HL-60 (cell line): ENCODE measurements at regions not wholly inside any gene's neighbourhood (a gene's known extent, or its start where the extent isn't known, plus 50 kb on each side); places are given as distances from the start of the nearest gene placed in this dataset.

Experiments
- POLR2AphosphoS5 ChIP-seq: IDR thresholded peaks from 2 replicates; pipeline ENCODE4 v1.6.1; 2012; ENCODE audit warnings: low read depth
- SPI1 ChIP-seq: IDR thresholded peaks from 2 replicates; pipeline ENCODE4 v1.6.1; 2012; ENCODE audit warnings: low read depth, mild to moderate bottlenecking, borderline replicate concordance
- TF ChIP-seq, protein P1 (sequence below): IDR thresholded peaks from one replicate; pipeline ENCODE4 v1.5.1; 2011; ENCODE audit warnings: low read length, control low read depth, inconsistent platforms; ENCODE audit not compliant: insufficient read depth
- TF ChIP-seq, protein P2 (sequence below): IDR thresholded peaks from 2 replicates; pipeline ENCODE4 v1.6.1; 2012; ENCODE audit warnings: low read depth; ENCODE audit not compliant: insufficient replicate concordance

DNA sequence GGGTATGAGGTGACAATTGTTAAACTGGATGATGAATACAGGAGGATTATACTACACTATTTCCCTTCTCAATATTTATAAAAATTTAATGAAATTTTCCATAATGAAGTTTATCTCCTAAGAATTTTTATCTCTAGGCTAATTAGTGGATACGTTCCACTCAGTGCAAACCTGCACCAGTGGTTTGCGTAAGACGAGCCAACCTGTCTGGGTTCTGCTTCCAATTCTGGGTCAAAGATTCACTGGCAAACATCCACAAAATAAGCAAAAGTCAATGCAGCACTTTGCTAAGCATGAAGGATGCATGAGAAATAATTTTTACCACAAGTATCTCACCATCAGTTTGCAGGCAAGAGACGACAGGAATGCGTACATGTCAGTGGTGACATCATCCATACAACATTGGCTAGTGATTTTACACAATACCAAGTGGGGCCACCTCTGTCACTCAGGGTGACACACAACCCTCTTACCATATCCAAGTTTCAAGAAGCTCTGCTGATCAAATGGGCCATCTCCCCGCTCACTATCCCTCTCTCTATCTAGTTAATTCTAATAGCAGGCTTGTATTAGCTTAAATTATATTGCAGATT lies 51.7 kb downstream of the FAM50B start:
- TF ChIP-seq, protein P1, sequence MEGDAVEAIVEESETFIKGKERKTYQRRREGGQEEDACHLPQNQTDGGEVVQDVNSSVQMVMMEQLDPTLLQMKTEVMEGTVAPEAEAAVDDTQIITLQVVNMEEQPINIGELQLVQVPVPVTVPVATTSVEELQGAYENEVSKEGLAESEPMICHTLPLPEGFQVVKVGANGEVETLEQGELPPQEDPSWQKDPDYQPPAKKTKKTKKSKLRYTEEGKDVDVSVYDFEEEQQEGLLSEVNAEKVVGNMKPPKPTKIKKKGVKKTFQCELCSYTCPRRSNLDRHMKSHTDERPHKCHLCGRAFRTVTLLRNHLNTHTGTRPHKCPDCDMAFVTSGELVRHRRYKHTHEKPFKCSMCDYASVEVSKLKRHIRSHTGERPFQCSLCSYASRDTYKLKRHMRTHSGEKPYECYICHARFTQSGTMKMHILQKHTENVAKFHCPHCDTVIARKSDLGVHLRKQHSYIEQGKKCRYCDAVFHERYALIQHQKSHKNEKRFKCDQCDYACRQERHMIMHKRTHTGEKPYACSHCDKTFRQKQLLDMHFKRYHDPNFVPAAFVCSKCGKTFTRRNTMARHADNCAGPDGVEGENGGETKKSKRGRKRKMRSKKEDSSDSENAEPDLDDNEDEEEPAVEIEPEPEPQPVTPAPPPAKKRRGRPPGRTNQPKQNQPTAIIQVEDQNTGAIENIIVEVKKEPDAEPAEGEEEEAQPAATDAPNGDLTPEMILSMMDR = no peak
- no peak for TF ChIP-seq POLR2AphosphoS5
- no peak for TF ChIP-seq SPI1
- TF ChIP-seq, protein P2, sequence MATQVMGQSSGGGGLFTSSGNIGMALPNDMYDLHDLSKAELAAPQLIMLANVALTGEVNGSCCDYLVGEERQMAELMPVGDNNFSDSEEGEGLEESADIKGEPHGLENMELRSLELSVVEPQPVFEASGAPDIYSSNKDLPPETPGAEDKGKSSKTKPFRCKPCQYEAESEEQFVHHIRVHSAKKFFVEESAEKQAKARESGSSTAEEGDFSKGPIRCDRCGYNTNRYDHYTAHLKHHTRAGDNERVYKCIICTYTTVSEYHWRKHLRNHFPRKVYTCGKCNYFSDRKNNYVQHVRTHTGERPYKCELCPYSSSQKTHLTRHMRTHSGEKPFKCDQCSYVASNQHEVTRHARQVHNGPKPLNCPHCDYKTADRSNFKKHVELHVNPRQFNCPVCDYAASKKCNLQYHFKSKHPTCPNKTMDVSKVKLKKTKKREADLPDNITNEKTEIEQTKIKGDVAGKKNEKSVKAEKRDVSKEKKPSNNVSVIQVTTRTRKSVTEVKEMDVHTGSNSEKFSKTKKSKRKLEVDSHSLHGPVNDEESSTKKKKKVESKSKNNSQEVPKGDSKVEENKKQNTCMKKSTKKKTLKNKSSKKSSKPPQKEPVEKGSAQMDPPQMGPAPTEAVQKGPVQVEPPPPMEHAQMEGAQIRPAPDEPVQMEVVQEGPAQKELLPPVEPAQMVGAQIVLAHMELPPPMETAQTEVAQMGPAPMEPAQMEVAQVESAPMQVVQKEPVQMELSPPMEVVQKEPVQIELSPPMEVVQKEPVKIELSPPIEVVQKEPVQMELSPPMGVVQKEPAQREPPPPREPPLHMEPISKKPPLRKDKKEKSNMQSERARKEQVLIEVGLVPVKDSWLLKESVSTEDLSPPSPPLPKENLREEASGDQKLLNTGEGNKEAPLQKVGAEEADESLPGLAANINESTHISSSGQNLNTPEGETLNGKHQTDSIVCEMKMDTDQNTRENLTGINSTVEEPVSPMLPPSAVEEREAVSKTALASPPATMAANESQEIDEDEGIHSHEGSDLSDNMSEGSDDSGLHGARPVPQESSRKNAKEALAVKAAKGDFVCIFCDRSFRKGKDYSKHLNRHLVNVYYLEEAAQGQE = no peak
